Naive B cell (primary cell): ENCODE measurements at regions not wholly inside any gene's neighbourhood (a gene's known extent, or its start where the extent isn't known, plus 50 kb on each side); places are given as distances from the start of the nearest gene placed in this dataset.
"Not testable (repeated sequence)": the region's sequence is repeated elsewhere in the genome, so short reads cannot be mapped to it uniquely, and the experiment has no call there.

Experiments
- ATAC-seq, 2 donors: fragments of 150-1000 bp; cut with Tn5 transposase; 2 replicates each; pipeline ENCODE4 v1.10.0; 2021; ENCODE audit warnings: low read depth in 2 of 2, mild to moderate bottlenecking in 2 of 2, moderate library complexity in 2 of 2
- DNase-seq: peaks from one replicate; pipeline ENCODE4 v3.0.0; 2022
- H3K27ac Mint-ChIP-seq, 6 donors: one replicate each; pipeline ENCODE4 v1.8.0; 2020 to 2022; ENCODE audit warnings: mild to moderate bottlenecking in 6 of 6, mixed read lengths in 6 of 6, moderate library complexity in 5 of 6, inconsistent platforms in 2 of 6
- H3K27me3 Mint-ChIP-seq, 3 donors: one replicate each; pipeline ENCODE4 v1.8.0; 2021 to 2022; ENCODE audit warnings: mixed read lengths in 3 of 3, mild to moderate bottlenecking in 1 of 3
- H3K36me3 Mint-ChIP-seq, 2 donors: one replicate each; pipeline ENCODE4 v1.8.0; 2020 to 2022; ENCODE audit warnings: mixed read lengths in 2 of 2, inconsistent platforms in 1 of 2, mild to moderate bottlenecking in 1 of 2
- H3K4me1 Mint-ChIP-seq, 3 donors: one replicate each; pipeline ENCODE4 v1.8.0; 2020 to 2022; ENCODE audit warnings: mixed read lengths in 3 of 3, inconsistent platforms in 1 of 3, mild to moderate bottlenecking in 1 of 3, moderate library complexity in 1 of 3
- H3K4me3 Mint-ChIP-seq, 8 donors: one replicate each; pipeline ENCODE4 v1.8.0; 2020 to 2022; ENCODE audit warnings: mild to moderate bottlenecking in 8 of 8, mixed read lengths in 8 of 8, moderate library complexity in 8 of 8, inconsistent platforms in 2 of 8
- H3K9me3 Mint-ChIP-seq, 7 donors: one replicate each; pipeline ENCODE4 v1.8.0; 2020 to 2022; ENCODE audit warnings: mixed read lengths in 7 of 7, mild to moderate bottlenecking in 5 of 7, inconsistent platforms in 2 of 7, moderate library complexity in 1 of 7

DNA sequence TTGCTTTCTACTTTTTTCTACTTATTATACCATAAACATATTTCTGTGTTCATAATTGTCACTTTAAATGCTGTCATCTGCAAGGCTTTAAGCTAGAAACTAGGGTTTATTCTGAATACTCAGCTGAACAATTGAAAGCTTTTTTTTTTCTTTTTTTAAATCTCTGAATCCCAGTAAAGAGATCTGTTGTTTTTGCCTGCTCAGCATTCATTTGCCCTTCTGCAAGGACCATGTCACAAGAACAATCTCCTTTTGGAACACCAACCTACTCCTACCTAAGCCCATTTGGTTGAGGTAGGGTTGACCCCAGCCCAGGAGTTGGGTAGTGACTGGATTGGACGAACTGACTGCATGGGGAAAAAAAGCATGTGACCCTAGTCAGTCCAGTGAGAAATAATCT is 92.6 kb downstream of the MZT1 start:
- no peak overlapping the region for H3K27ac Mint-ChIP-seq
- ATAC-seq, result no peak
- DNase-seq, result no peak
- no peak overlapping the region for H3K4me3 Mint-ChIP-seq
- H3K4me1 Mint-ChIP-seq, result no peaks in the 10 kb centered on the region
- H3K36me3 Mint-ChIP-seq, result no peaks in the 10 kb centered on the region
- H3K27me3 Mint-ChIP-seq, result peaks cover 0 to 3% (median 0%) of the 10 kb centered on the region in 3 donors
- peaks cover 0 to 4% (median 0%) of the 10 kb centered on the region in 7 donors for H3K9me3 Mint-ChIP-seq

DNA sequence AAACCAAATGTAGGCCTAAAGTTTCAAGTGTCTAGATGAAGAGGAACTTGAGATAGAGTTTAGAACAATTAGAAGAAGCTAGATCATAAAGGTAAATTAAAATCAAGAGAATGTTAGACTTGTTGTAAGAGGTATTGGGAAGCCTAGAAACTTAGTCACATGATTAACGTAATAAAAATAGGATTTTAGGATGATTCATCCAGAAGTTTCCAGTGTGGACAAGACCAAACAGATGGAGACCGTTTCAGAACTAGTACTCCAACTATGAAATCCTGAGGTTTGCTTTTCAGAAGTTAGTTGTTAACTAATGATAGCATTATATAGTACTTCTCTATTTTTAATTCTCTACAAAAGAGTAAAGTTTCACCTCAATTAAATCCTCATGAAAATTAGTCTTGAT is 104.9 kb downstream of the MZT1 start:
- H3K9me3 Mint-ChIP-seq, result peaks cover 0 to 4% (median 0%) of the 10 kb centered on the region in 7 donors
- H3K27ac Mint-ChIP-seq, result no peak overlapping the region
- peaks cover 0 to 6% (median 0%) of the 10 kb centered on the region in 3 donors for H3K27me3 Mint-ChIP-seq
- no peaks in the 10 kb centered on the region for H3K36me3 Mint-ChIP-seq
- no peaks in the 10 kb centered on the region for H3K4me1 Mint-ChIP-seq
- ATAC-seq (no peak), DNase-seq (no peak)
- no peak overlapping the region for H3K4me3 Mint-ChIP-seq

DNA sequence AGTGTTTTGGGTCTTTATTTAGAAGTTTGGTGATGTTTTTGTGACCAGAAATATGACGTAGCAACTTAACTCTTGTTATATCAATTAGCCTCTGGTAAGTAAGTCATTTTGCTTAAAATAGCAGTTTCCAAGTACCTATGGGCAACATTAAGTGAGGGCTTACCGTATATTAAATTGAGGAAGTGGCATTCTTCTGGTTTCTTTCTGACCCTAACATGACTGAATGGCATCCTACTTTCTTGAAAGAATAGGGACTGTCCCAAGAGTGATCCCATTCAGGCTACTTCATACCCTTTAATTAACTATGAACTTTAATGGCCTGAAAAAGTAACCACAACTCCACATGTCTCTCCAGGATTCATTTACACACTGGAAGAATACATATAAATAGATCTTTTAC is 106.6 kb downstream of the MZT1 start:
- no peaks in the 10 kb centered on the region for H3K4me1 Mint-ChIP-seq

DNA sequence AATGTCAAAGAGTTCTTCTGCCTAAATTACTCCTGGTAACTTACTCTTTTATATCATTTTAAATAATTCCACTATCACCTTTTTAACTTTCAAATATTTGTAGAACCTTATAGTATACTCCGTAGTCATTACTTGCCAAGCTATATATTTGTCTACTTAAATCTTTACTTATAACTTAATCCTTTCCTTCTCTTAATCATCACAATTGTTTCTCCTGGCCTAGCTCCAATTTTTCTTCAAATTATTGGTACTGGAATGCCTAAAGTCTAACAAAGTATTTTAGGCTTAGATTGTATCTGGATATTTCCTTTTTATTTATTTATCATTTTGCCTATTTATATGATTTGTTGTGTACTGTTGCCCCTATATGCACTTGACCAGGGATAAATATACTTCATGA is 109.5 kb downstream of the MZT1 start:
- DNase-seq (no peak), ATAC-seq (no peak)
- H3K27ac Mint-ChIP-seq, result no peak overlapping the region
- H3K4me1 Mint-ChIP-seq, result no peaks in the 10 kb centered on the region
- H3K4me3 Mint-ChIP-seq, result no peak overlapping the region
- peaks cover 0 to 6% (median 0%) of the 10 kb centered on the region in 7 donors for H3K9me3 Mint-ChIP-seq
- no peaks in the 10 kb centered on the region for H3K36me3 Mint-ChIP-seq
- no peaks in the 10 kb centered on the region for H3K27me3 Mint-ChIP-seq

More for the DNA sequence above, 106.6 kb downstream of the MZT1 start:
- Mint-ChIP-seq H3K27ac (no peak overlapping the region), H3K9me3 (peaks cover 0 to 4% (median 1%) of the 10 kb centered on the region in 7 donors), H3K27me3 (no peaks in the 10 kb centered on the region), H3K36me3 (no peaks in the 10 kb centered on the region), H3K4me3 (no peak overlapping the region)
- ATAC-seq, result no peak
- no peak for DNase-seq

DNA sequence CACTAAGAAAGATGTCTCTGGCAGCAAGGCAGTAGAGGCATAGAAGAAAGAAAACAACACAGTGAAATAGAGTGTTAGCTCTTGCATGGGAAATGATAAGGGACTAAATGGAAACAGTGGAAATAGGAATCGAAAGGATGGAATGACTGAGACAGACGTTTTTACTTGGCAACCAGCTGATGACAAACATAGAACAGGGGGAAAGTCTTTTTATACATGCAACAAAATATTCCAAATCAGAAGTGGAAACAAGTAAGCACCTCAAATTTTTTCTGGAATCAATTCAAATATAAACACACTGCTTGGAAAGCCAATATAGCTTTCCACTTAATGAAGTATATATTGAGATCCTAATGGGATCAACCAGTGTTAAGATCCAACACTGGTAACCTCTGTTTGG is 110.2 kb downstream of the MZT1 start:
- DNase-seq, result no peak
- no peaks in the 10 kb centered on the region for H3K36me3 Mint-ChIP-seq
- H3K4me3 Mint-ChIP-seq, result no peak overlapping the region
- no peak overlapping the region for H3K27ac Mint-ChIP-seq
- peaks cover 0 to 6% (median 0%) of the 10 kb centered on the region in 7 donors for H3K9me3 Mint-ChIP-seq
- no peaks in the 10 kb centered on the region for H3K4me1 Mint-ChIP-seq
- H3K27me3 Mint-ChIP-seq, result no peaks in the 10 kb centered on the region
- ATAC-seq, result no peak

DNA sequence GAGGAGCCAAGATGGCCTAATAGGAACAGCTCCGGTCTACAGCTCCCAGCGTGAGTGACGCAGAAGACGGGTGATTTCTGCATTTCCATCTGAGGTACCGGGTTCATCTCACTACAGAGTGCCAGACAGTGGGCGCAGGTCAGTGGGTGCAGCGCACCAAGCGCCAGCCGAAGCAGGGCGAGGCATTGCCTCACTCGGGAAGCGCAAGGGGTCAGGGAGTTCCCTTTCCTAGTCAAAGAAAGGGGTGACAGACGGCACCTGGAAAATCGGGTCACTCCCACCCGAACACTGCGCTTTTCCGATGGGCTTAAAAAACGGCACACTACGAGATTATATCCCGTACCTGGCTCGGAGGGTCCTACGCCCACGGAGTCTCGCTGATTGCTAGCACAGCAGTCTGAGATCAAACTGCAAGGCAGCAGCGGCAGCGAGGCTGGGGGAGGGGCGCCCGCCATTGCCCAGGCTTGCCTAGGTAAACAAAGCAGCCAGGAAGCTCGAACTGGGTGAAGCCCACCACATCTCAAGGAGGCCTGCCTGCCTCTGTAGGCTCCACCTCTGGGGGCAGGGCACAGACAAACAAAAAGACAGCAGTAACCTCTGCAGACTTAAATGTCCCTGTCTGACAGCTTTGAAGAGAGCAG is 117.1 kb downstream of the MZT1 start:
- not testable (repeated sequence) for H3K36me3 Mint-ChIP-seq, H3K4me3 Mint-ChIP-seq, ATAC-seq, H3K27ac Mint-ChIP-seq, H3K4me1 Mint-ChIP-seq, H3K9me3 Mint-ChIP-seq, DNase-seq, H3K27me3 Mint-ChIP-seq

DNA sequence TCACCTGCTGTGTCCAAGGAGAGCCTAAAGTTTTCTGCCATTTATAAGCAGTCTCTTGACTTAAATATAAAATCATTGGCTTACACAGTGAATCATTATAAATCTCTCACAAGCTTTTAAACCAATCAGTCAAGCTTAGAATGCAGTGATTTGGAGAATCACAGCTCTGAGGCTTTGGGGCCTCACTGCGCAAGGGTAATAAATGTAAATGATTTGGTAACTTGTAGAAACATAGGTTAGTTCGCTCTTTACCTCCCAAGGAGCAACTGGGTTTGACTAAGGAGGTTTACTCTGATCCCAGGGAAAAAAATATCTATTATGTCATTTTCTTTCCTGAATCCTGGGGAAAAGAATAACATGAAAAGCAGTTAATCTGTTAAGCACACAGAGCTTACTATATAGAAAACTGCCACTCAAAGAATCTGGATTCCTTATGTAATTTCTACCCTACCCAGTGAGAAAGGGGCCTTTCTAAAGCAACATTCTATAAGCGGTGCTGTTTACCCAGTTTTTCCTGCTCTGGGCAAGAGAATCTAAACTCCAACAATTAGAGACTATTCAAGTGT is 128.2 kb downstream of the MZT1 start:
- H3K9me3 Mint-ChIP-seq, result peaks cover 0 to 4% (median 0%) of the 10 kb centered on the region in 7 donors
- H3K36me3 Mint-ChIP-seq, result no peaks in the 10 kb centered on the region
- no peak for ATAC-seq
- H3K4me3 Mint-ChIP-seq, result no peak overlapping the region
- H3K27me3 Mint-ChIP-seq, result no peaks in the 10 kb centered on the region
- no peak overlapping the region for H3K27ac Mint-ChIP-seq
- no peak for DNase-seq
- no peaks in the 10 kb centered on the region for H3K4me1 Mint-ChIP-seq

DNA sequence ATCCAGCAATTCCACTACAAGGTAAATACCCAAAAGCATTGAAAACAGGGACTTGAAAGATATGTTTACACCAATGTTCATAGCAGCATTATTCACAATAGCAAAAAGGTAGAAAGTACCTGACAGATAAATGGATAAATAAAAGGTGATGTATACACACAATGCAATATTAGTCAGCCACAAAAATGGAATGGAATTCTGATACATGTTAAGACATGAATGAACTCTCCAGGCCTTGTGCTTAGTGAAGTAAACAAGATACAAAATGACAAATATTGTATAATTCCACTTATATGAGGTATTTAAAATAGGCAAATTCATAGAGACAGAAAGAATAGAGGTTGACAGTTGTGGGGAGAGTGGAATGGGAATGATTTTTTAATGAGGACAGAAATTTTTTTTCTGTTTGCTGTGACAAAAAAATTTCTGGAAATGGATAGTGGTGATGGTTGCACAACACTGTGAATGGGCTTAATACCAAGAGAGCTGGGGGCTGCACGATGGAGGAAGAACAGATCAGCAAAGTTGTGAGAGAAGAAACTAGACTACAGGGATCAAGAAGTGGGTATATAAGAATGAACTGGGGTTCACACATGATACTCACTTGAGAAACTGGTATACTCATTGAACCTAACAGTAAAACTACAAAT is 137.2 kb downstream of the MZT1 start:
- Mint-ChIP-seq H3K27ac (no peak overlapping the region), H3K4me1 (no peaks in the 10 kb centered on the region), H3K4me3 (no peak overlapping the region), H3K9me3 (peaks cover 0 to 5% (median 2%) of the 10 kb centered on the region in 7 donors), H3K27me3 (peaks cover 0 to 5% (median 3%) of the 10 kb centered on the region in 3 donors), H3K36me3 (no peaks in the 10 kb centered on the region)
- no peak for ATAC-seq
- no peak for DNase-seq

DNA sequence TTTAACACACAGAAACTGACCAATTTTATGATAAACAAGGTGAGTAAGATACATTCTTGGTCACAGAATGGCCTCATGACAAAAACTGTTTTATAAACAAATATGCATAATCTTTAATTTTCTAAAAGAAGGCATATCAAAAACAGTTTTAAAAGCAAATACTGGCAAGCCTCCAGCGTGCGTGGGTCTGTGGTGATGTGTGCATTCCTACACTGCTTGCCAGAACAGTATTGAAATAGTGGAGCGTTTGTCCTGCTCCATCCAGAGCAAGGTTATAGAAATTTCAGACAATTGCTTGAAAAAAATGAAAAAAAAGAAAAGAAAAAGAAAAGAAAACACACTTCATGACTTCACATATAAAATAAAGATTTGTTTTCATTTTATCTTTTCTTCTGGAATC is 140.9 kb downstream of the MZT1 start:
- ATAC-seq (no peak), DNase-seq (no peak)
- Mint-ChIP-seq H3K27ac (no peak overlapping the region), H3K27me3 (peaks cover 0 to 7% (median 5%) of the 10 kb centered on the region in 3 donors), H3K4me3 (no peak overlapping the region), H3K4me1 (no peaks in the 10 kb centered on the region), H3K9me3 (peaks cover 0 to 5% (median 2%) of the 10 kb centered on the region in 7 donors), H3K36me3 (no peaks in the 10 kb centered on the region)

DNA sequence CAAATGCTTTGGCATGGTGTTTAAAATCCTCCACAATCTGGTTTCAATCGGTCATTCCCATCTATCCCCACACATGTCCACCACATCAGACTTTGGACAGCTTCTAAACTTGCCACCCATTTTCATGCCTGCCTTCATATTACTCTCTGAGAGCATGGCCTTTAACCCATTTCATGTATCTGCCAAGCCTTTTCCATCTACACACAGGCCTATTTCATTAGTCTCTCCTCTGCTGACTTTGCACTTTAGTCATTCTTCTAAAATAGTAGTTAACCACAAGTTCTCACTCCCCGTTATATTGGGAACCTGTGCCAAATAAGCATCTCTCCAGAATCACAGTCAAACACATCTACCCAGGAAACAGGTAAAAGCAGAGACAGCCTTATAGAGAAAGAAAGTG is 142.2 kb downstream of the MZT1 start:
- no peak overlapping the region for H3K27ac Mint-ChIP-seq
- no peak overlapping the region for H3K4me3 Mint-ChIP-seq
- peaks cover 0 to 3% (median 0%) of the 10 kb centered on the region in 7 donors for H3K9me3 Mint-ChIP-seq
- H3K27me3 Mint-ChIP-seq, result peaks cover 0 to 7% (median 5%) of the 10 kb centered on the region in 3 donors
- ATAC-seq (no peak), DNase-seq (no peak)
- H3K36me3 Mint-ChIP-seq, result no peaks in the 10 kb centered on the region
- no peaks in the 10 kb centered on the region for H3K4me1 Mint-ChIP-seq

DNA sequence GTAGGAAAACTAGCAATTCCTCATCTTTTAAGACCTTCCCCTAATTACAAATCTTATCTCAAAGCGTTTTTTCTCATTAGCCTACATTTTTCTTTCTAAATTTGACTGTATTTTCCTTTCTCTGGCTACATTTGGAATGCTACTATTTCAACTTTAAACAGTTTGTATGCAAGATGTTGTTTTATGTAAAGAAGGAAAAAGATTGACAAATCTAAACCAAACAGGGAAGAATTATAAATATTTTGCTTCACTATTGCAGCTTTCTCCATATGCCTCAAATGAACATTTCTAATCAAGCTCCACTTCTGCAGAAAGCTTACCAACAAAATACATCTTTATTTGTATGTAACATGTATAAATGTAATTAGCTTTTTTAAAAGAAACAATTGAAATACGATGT is 156.2 kb downstream of the MZT1 start:
- ATAC-seq, result no peak
- Mint-ChIP-seq H3K4me1 (no peaks in the 10 kb centered on the region), H3K27me3 (peaks cover 0 to 5% (median 4%) of the 10 kb centered on the region in 3 donors), H3K4me3 (no peak overlapping the region), H3K27ac (no peak overlapping the region), H3K36me3 (no peaks in the 10 kb centered on the region), H3K9me3 (peaks cover under 1 to 17% (median 6%) of the 10 kb centered on the region in 7 donors)
- DNase-seq, result no peak

DNA sequence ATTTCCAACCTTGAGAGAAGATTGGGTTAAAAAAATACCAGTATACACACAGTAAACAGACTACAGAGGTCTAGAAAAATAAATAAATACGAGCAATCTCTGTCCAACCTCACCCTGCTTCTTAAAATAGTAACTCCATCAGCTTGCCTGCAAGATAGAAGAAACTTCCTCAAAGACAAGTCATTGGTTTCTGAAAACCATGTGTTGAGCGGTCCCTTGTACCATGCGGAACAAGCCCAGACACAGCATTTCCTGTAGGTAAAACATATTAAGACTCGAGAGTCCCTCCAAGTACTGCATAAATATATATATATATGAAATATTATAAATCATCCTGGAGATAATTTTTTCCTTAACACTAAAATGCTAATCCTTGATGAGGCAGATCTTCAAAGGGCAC is 157.4 kb downstream of the MZT1 start:
- no peak overlapping the region for H3K4me3 Mint-ChIP-seq
- DNase-seq (no peak), ATAC-seq (no peak)
- H3K27ac Mint-ChIP-seq, result peak overlapping the region in 1 of 6 donors; percentile 68
- no peaks in the 10 kb centered on the region for H3K36me3 Mint-ChIP-seq
- H3K4me1 Mint-ChIP-seq, result no peaks in the 10 kb centered on the region
- peaks cover 0 to 4% (median 0%) of the 10 kb centered on the region in 3 donors for H3K27me3 Mint-ChIP-seq
- H3K9me3 Mint-ChIP-seq, result peaks cover 0 to 6% (median 0%) of the 10 kb centered on the region in 7 donors

DNA sequence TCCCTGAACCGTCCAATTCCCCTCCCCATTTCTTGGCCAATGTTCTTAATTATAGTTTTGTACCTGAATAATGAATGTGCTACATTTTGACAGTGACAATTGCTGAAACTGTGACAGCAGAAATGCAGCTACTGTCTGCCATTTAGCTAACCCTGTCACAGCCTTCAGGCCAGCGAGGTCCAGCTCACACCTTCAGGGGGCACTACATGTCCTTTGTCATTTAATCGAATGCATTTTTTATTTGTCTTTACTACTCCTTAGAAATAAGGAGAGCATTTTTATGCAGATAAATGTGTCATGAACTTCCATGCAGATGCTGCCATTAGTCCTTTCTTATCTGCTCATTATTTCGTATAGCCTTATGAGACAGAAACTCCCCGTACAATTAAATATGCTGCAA is 159.9 kb downstream of the MZT1 start:
- no peak overlapping the region for H3K4me3 Mint-ChIP-seq

DNA sequence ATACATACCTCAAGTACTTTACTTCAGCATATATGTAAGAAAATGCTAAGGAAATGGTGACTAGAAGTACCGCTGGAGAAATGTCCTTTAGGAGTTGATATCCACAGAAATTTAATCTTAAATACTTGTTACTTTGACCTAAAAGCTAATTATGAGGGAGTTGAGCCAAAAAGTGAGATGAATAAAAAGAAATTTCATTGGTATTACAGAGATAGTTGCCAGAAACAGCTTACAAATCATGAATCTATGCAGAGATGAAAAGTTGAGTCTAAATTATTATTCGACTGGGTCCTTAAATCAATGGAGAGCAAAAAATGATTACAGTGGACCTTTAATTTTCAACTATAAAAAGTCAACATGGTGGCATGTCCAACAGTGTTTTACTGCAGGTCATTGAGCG is 160.9 kb downstream of the MZT1 start:
- H3K4me3 Mint-ChIP-seq, result no peak overlapping the region
- H3K9me3 Mint-ChIP-seq, result no peaks in the 10 kb centered on the region
- no peaks in the 10 kb centered on the region for H3K27me3 Mint-ChIP-seq
- no peaks in the 10 kb centered on the region for H3K36me3 Mint-ChIP-seq
- no peak overlapping the region for H3K27ac Mint-ChIP-seq
- H3K4me1 Mint-ChIP-seq, result no peaks in the 10 kb centered on the region
- DNase-seq, result no peak
- no peak for ATAC-seq

More for the DNA sequence above, 159.9 kb downstream of the MZT1 start:
- H3K9me3 Mint-ChIP-seq, result no peaks in the 10 kb centered on the region
- no peaks in the 10 kb centered on the region for H3K36me3 Mint-ChIP-seq
- no peak for DNase-seq
- no peak overlapping the region for H3K27ac Mint-ChIP-seq
- ATAC-seq, result no peak
- no peaks in the 10 kb centered on the region for H3K4me1 Mint-ChIP-seq
- no peaks in the 10 kb centered on the region for H3K27me3 Mint-ChIP-seq
